Heart right ventricle (tissue), 16 donors: ENCODE measurements at regions not wholly inside any gene's neighbourhood (a gene's known extent, or its start where the extent isn't known, plus 50 kb on each side); places are given as distances from the start of the nearest gene placed in this dataset.

Experiments
- ATAC-seq, 8 donors: fragments of 200-7000 bp; cut with Tn5 transposase; one replicate each; pipeline ENCODE4 v1.9.1; 2020; ENCODE audit warnings: mild to moderate bottlenecking in 8 of 8, moderate library complexity in 8 of 8, moderate number of reproducible peaks in 1 of 8
- DNase-seq, 2 donors: peaks; one replicate each; pipeline ENCODE4 v3.0.0-alpha.2; 2020
- H3K27ac ChIP-seq, 10 donors: fragments of 200-600 bp; sonication (generic) in 2 of 10; one replicate each; pipeline versions ENCODE4 v1.5.0 to v1.8.0; 2020 to 2022; ENCODE audit warnings: mild to moderate bottlenecking in 3 of 10
- H3K27me3 ChIP-seq, 7 donors: fragments of 200-600 bp; one replicate each; pipeline ENCODE4 v1.8.0; 2021 to 2022; ENCODE audit warnings: mild to moderate bottlenecking in 2 of 7
- H3K36me3 ChIP-seq, 9 donors: fragments of 200-600 bp; sonication (generic) in 1 of 9; one replicate each; pipeline versions ENCODE4 v1.5.0 to v1.8.0; 2020 to 2022; ENCODE audit warnings: mild to moderate bottlenecking in 2 of 9
- H3K4me1 ChIP-seq, 9 donors: fragments of 200-600 bp; sonication (generic) in 1 of 9; one replicate each; pipeline versions ENCODE4 v1.5.0 to v1.8.0; 2020 to 2022; ENCODE audit warnings: mild to moderate bottlenecking in 4 of 9
- H3K4me3 ChIP-seq, 10 donors: fragments of 200-600 bp; sonication (generic) in 2 of 10; one replicate each; pipeline versions ENCODE4 v1.5.0 to v1.8.0; 2020 to 2022; ENCODE audit warnings: mild to moderate bottlenecking in 7 of 10, moderate library complexity in 2 of 10
- H3K9me3 ChIP-seq, 11 donors: fragments of 200-600 bp in 10 of 11; sonication (generic) in 2 of 11; one replicate each; pipeline versions ENCODE4 v1.5.0 to v1.8.0; 2013 to 2022; ENCODE audit warnings: mild to moderate bottlenecking in 2 of 11, control low read depth in 1 of 11, moderate library complexity in 1 of 11
- WGBS, 2 donors: extraction: QIAGEN DNeasy Blood & Tissue Kit; methylation state at CpG; one replicate each; pipeline ENCODE4 v1.1.7; 2013; ENCODE audit warnings: inconsistent platforms in 1 of 2; 5-methylcytosine and 5-hydroxymethylcytosine counted together
- intact Hi-C, 10 donors: fragments of 100-400 bp; cut with DNase I; formaldehyde crosslinking; loops; one replicate each; pipeline versions ENCODE4 v1.11.1 to v1.14.2; 2022
- TF ChIP-seq, protein P1 (sequence below), 9 donors: fragments of 200-600 bp; sonication (generic) in 2 of 9; IDR thresholded peaks; one replicate each; pipeline versions ENCODE4 v1.5.0 to v1.8.0; 2021 to 2022; ENCODE audit warnings: antibody characterized with exemption in 9 of 9, mild to moderate bottlenecking in 5 of 9, moderate library complexity in 1 of 9
- donor health status: Arrhythmogenic right ventricular cardiomyopathy.
- donor health status: ischemic (EF 13 %, LVEDD 7.1; RV severe dilation, severe dysfunction).
- donor health status: healthy with polysubstance abuse.
- donor health status: DM: no; HTN: yes; CAD: no.
- donor health status: DM: no; HTN: no; CAD: no.
- donor health status: ischemic (EF 25% LVEDD 6.9; RV normal size, moderate dysfunction).
- donor health status: ischemic (EF 25% LVEDD 5.7; RV mildly dilated, moderate dysfunction).
- donor health status: healthy.
- donor health status: DM: yes; HTN: yes; CAD: no.
- donor health status: Ischemic cardiomyopathy.
- donor health status: ischemic (EF 35%, LVEDD 5.7; RV mildly dilated, moderate dysfunction).
- donor health status: nonischemic (EF 11% LVEDD 7.7; RV severe dilation, severe dysfunction).
- donor health status: DM: yes; HTN: yes; CAD: no.
- donor health status: PGD.
- donor health status: ischemic (EF 29% LVEDD 5.4; RV normal size, mild dysfunction).
- donor health status: nonischemic (EF 23%, LVEDD 6.1; RV moderate dilation, normal function).

DNA sequence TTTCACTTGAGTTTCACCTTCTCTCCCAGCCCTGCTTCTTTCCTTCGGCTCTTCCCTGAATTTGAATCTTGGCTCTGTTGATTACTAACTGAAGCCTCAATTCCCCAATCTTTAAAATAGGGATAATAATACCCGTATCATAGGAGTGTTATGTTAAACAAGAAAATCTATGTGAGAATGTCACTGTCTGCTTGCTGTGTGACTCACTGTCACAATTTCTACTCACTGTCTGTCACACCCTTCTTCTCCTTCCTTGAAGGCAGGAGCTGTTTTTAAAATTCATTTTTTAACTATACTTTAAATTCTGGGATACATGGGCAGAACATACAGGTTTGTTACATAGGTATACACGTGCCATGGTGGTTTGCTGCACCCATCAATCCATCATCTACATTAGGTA lies 141.6 kb upstream of the CXCR4 start:
- intact Hi-C loops = no loop called here
- Histone ChIP-seq H3K36me3 (no peaks in the 10 kb centered on the region), H3K27ac (no peak overlapping the region), H3K27me3 (no peaks in the 10 kb centered on the region), H3K4me3 (no peak overlapping the region), H3K9me3 (no peaks in the 10 kb centered on the region), H3K4me1 (peaks cover 0 to 19% (median 0%) of the 10 kb centered on the region in 9 donors)
- DNase-seq = no peak
- 90 to 93% methylated on average over 3 of the region's 3 CpGs for WGBS, 2 donors
- no peak for ATAC-seq
- TF ChIP-seq, protein P1, sequence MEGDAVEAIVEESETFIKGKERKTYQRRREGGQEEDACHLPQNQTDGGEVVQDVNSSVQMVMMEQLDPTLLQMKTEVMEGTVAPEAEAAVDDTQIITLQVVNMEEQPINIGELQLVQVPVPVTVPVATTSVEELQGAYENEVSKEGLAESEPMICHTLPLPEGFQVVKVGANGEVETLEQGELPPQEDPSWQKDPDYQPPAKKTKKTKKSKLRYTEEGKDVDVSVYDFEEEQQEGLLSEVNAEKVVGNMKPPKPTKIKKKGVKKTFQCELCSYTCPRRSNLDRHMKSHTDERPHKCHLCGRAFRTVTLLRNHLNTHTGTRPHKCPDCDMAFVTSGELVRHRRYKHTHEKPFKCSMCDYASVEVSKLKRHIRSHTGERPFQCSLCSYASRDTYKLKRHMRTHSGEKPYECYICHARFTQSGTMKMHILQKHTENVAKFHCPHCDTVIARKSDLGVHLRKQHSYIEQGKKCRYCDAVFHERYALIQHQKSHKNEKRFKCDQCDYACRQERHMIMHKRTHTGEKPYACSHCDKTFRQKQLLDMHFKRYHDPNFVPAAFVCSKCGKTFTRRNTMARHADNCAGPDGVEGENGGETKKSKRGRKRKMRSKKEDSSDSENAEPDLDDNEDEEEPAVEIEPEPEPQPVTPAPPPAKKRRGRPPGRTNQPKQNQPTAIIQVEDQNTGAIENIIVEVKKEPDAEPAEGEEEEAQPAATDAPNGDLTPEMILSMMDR (IDR thresholded peaks at IDR 0.05) = no peak

DNA sequence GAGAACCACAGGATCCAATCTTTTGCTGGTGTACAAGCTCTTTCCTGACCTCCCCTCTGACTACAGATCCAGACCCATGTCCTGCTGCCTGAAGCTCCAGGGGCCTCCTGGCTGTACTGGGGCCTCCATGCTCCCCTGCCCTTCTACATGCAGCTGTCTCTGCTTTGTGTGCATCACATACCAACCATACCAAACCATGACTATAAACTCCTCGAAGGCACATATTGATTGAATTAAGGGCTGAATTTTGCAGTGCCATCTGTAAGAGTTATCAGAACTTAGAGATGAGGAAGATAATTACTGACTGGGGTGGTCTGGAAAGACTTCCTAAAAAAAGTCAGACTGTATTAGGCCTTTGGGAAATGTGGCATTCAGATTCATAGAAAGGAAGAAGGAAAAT lies 139.9 kb upstream of the CXCR4 start:
- no peak for DNase-seq
- no peak for ATAC-seq
- 49 to 71% methylated on average over 1 of the region's 1 CpG for WGBS, 2 donors
- Histone ChIP-seq H3K4me3 (no peak overlapping the region), H3K9me3 (no peaks in the 10 kb centered on the region), H3K27ac (no peak overlapping the region), H3K36me3 (no peaks in the 10 kb centered on the region), H3K27me3 (no peaks in the 10 kb centered on the region), H3K4me1 (peaks cover 0 to 33% (median 0%) of the 10 kb centered on the region in 9 donors)
- TF ChIP-seq, protein P1 (IDR thresholded peaks at IDR 0.05) = no peak
- intact Hi-C loops = no loop called here

DNA sequence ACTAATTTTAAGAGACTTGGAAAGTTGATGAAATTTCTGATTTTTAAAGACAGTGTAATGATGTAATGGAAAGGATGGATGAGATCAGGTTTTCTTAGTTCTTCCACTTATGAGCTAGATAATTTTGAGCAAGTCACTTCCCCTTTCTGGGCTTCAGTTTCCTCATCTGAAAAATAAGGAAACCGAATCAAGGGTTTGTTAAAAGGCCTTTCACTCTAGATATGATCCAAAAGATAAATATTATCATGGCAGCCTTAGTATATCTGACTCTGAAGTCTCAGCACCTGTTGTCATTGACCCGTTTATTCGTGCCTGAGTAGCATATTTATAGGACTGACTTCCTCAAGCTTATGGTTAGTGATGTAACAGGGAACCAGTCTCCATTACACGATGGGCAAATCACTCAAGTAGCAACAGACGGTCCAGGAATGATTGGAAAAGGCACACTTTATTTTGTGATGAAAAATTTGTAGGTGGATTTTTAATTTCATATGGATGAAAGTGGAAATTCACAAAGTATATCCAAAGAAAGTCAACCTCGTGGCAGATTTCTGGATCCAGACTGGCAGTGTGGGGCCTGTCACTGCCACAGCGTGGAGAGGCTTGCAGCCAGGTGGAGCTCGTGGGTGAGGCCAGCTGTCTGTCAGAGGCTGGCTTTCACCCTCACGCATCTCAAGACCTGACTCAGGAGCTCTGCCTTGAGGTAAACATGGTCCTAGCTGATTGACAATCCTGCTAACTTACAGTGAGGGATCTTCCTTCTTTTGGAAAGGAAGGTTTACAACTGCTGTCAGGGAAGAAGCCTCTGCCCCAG lies 137.9 kb upstream of the CXCR4 start:
- peaks cover 0 to 39% (median 0%) of the 10 kb centered on the region in 9 donors for H3K4me1 ChIP-seq
- WGBS, 2 donors = 68% methylated on average over 9 of the region's 9 CpGs
- peak overlapping the region in 3 of 10 donors; percentile 11 to 89 (median 51) for H3K27ac ChIP-seq
- peak in 2 of 8 donors; percentile 18 to 32 for ATAC-seq
- no peaks in the 10 kb centered on the region for H3K9me3 ChIP-seq
- H3K36me3 ChIP-seq = no peaks in the 10 kb centered on the region
- no peak for DNase-seq
- intact Hi-C loops = no loop called here
- H3K4me3 ChIP-seq = no peak overlapping the region
- no peaks in the 10 kb centered on the region for H3K27me3 ChIP-seq
- TF ChIP-seq, protein P1 (IDR thresholded peaks at IDR 0.05) = no peak

DNA sequence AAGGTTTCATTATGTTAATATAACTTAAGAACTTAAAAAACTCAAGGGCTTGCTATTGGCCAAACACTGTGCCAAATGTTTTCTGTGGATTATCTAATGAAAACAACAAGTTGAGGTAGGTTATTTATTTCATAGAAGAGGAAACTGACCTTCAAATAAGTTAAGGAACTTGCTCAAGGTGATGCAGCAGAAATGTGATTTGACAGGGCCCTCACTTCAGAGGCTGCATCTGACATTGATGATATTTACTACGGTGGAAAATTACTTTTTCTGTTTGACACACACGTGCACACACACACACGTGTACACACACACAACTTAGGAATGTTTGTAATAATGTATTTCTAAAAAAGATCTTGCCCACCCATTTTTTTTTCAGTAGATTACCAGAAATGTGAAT lies 137.2 kb upstream of the CXCR4 start:
- 93% methylated on average over 3 of the region's 3 CpGs for WGBS, 2 donors
- no peak overlapping the region for H3K4me3 ChIP-seq
- ATAC-seq (no peak), DNase-seq (no peak)
- H3K4me1 ChIP-seq = peaks cover 0 to 43% (median 0%) of the 10 kb centered on the region in 9 donors
- no peaks in the 10 kb centered on the region for H3K9me3 ChIP-seq
- H3K36me3 ChIP-seq = no peaks in the 10 kb centered on the region
- intact Hi-C loops = no loop called here
- no peaks in the 10 kb centered on the region for H3K27me3 ChIP-seq
- TF ChIP-seq, protein P1 (IDR thresholded peaks at IDR 0.05) = no peak
- H3K27ac ChIP-seq = peak overlapping the region in 1 of 10 donors; percentile 89
